Breast epithelium (tissue), 4 donors: ENCODE measurements at regions not wholly inside any gene's neighbourhood (a gene's known extent, or its start where the extent isn't known, plus 50 kb on each side); places are given as distances from the start of the nearest gene placed in this dataset.

Experiments
- DNase-seq, 2 donors: peaks; one replicate each; pipeline ENCODE4 v3.0.0-alpha.2; 2019; ENCODE audit warnings: low spot score in 2 of 2
- H3K27ac ChIP-seq, 2 donors: fragments of 200-600 bp; sonication (generic) in 1 of 2; one replicate each; pipeline ENCODE4 v1.5.1; 2016 to 2019; ENCODE audit warnings: mild to moderate bottlenecking in 1 of 2
- H3K27me3 ChIP-seq, 2 donors: fragments of 200-600 bp; sonication (generic) in 1 of 2; one replicate each; pipeline versions ENCODE4 v1.5.1 to v1.6.0; 2017 to 2019; ENCODE audit warnings: control low read depth in 1 of 2, mild to moderate bottlenecking in 1 of 2
- H3K36me3 ChIP-seq: fragments of 200-600 bp; one replicate; pipeline ENCODE4 v1.5.1; 2019
- H3K4me1 ChIP-seq, 2 donors: fragments of 200-600 bp; sonication (generic); one replicate each; pipeline ENCODE4 v1.5.1; 2016 to 2019; ENCODE audit warnings: control low read depth in 1 of 2
- H3K4me3 ChIP-seq, 3 donors: fragments of 200-600 bp; sonication (generic); 1 replicate in 2 of 3; 2 replicates in 1 of 3; pipeline ENCODE4 v1.5.1; 2016 to 2019; ENCODE audit warnings: mild to moderate bottlenecking in 3 of 3, moderate library complexity in 2 of 3
- H3K9me3 ChIP-seq, 2 donors: fragments of 200-600 bp; sonication (generic) in 1 of 2; one replicate each; pipeline ENCODE4 v1.5.1; 2016 to 2019; ENCODE audit warnings: control low read depth in 1 of 2
- CTCF ChIP-seq, 3 donors: fragments of 450-650 bp; IDR thresholded peaks; one replicate each; pipeline ENCODE4 v1.5.1; 2016 to 2017; ENCODE audit warnings: antibody characterized with exemption in 3 of 3, mild to moderate bottlenecking in 3 of 3, moderate library complexity in 3 of 3
- POLR2A ChIP-seq: fragments of 450-650 bp; IDR thresholded peaks from one replicate; pipeline ENCODE4 v1.6.1; 2016; ENCODE audit warnings: antibody characterized with exemption, mild to moderate bottlenecking, moderate library complexity
- POLR2AphosphoS5 ChIP-seq, 3 donors: sonication (generic); formaldehyde crosslinking; IDR thresholded peaks; one replicate each; pipeline ENCODE4 v1.6.1; 2017; ENCODE audit warnings: antibody characterized with exemption in 3 of 3
- intact Hi-C: fragments of 100-400 bp; cut with DNase I; formaldehyde crosslinking; loops from one replicate; pipeline ENCODE4 v1.15.1; 2023; ENCODE audit warnings: low total_unique reads

- no peaks in the 10 kb centered on the region for H3K36me3 ChIP-seq
- DNase-seq: no peak
- H3K27ac ChIP-seq: no peak overlapping the region
- no peaks in the 10 kb centered on the region for H3K9me3 ChIP-seq
- no peaks in the 10 kb centered on the region for H3K4me1 ChIP-seq
- no peak overlapping the region for H3K4me3 ChIP-seq
- TF ChIP-seq POLR2A (no peak), POLR2AphosphoS5 (IDR thresholded peaks at IDR 0.05) (no peak), CTCF (IDR thresholded peaks at IDR 0.05) (no peak)
- no peaks in the 10 kb centered on the region for H3K27me3 ChIP-seq
- intact Hi-C loops: no loop called here
These were observed 477.0 kb upstream of the CD180 start for GRCh38 chr5:67673618-67674017.

- H3K27me3 ChIP-seq: no peaks in the 10 kb centered on the region
- no peaks in the 10 kb centered on the region for H3K9me3 ChIP-seq
- no peak for TF ChIP-seq POLR2AphosphoS5 (IDR thresholded peaks at IDR 0.05)
- TF ChIP-seq POLR2A: no peak
- TF ChIP-seq CTCF (IDR thresholded peaks at IDR 0.05): no peak
- intact Hi-C loops: no loop called here
- H3K36me3 ChIP-seq: no peaks in the 10 kb centered on the region
- no peak overlapping the region for H3K27ac ChIP-seq
- DNase-seq: no peak
- no peaks in the 10 kb centered on the region for H3K4me1 ChIP-seq
- H3K4me3 ChIP-seq: no peak overlapping the region
These were observed 476.6 kb upstream of the CD180 start for GRCh38 chr5:67673180-67673579.

- H3K9me3 ChIP-seq: no peaks in the 10 kb centered on the region
- no peak overlapping the region for H3K27ac ChIP-seq
- no peak for TF ChIP-seq POLR2AphosphoS5 (IDR thresholded peaks at IDR 0.05)
- TF ChIP-seq CTCF (IDR thresholded peaks at IDR 0.05): no peak
- no peak for TF ChIP-seq POLR2A
- no peaks in the 10 kb centered on the region for H3K4me1 ChIP-seq
- H3K4me3 ChIP-seq: no peak overlapping the region
- H3K27me3 ChIP-seq: no peaks in the 10 kb centered on the region
- intact Hi-C loops: no loop called here
- no peak for DNase-seq
- H3K36me3 ChIP-seq: no peaks in the 10 kb centered on the region
These were observed 476.0 kb upstream of the CD180 start for GRCh38 chr5:67672636-67673035.

- H3K4me3 ChIP-seq: no peak overlapping the region
- H3K9me3 ChIP-seq: peaks cover 0 to 10% of the 10 kb centered on the region in 2 donors
- TF ChIP-seq POLR2AphosphoS5 (IDR thresholded peaks at IDR 0.05): no peak
- TF ChIP-seq CTCF (IDR thresholded peaks at IDR 0.05): no peak
- no peak for TF ChIP-seq POLR2A
- H3K27me3 ChIP-seq: no peaks in the 10 kb centered on the region
- intact Hi-C loops: no loop called here
- H3K4me1 ChIP-seq: no peaks in the 10 kb centered on the region
- no peak overlapping the region for H3K27ac ChIP-seq
- no peaks in the 10 kb centered on the region for H3K36me3 ChIP-seq
- DNase-seq: no peak
These were observed 473.3 kb upstream of the CD180 start for GRCh38 chr5:67669916-67670315.

GRCh38 chr5:67660149-67660548 is 463.6 kb upstream of the CD180 start:
- Histone ChIP-seq H3K9me3 (no peaks in the 10 kb centered on the region), H3K4me3 (no peak overlapping the region), H3K27ac (no peak overlapping the region), H3K4me1 (no peaks in the 10 kb centered on the region), H3K36me3 (no peaks in the 10 kb centered on the region), H3K27me3 (no peaks in the 10 kb centered on the region)
- no peak for TF ChIP-seq POLR2A
- no peak for TF ChIP-seq CTCF (IDR thresholded peaks at IDR 0.05)
- no peak for TF ChIP-seq POLR2AphosphoS5 (IDR thresholded peaks at IDR 0.05)
- DNase-seq: no peak
- intact Hi-C loops: no loop called here
